OCI-LY3 (cell line): ENCODE measurements at regions not wholly inside any gene's neighbourhood (a gene's known extent, or its start where the extent isn't known, plus 50 kb on each side); places are given as distances from the start of the nearest gene placed in this dataset.

Experiments
- H2AFZ ChIP-seq: fragments of 200-600, 300-600 bp; shearing (Covaris generic); 2 replicates; pipeline ENCODE4 v1.6.0; 2014; ENCODE audit warnings: antibody characterized with exemption, low read depth, low read length
- H3K27ac ChIP-seq: fragments of 200-600, 300-600 bp; sonication (generic); 2 replicates; pipeline ENCODE4 v1.5.1; 2014; ENCODE audit warnings: mild to moderate bottlenecking, low read length, moderate library complexity, mixed read lengths
- H3K27me3 ChIP-seq: fragments of 200-600, 300-600 bp; sonication (generic); 2 replicates; pipeline ENCODE4 v1.6.1; 2014; ENCODE audit warnings: low read depth, low read length, mixed read lengths
- H3K36me3 ChIP-seq: fragments of 200-600, 300-600 bp; sonication (generic); replicated peaks from 2 replicates; pipeline ENCODE3; 2014; ENCODE audit warnings: low read depth, low read length, mixed read lengths
- H3K4me1 ChIP-seq: fragments of 300-600, 200-600 bp; sonication (generic); 2 replicates; pipeline ENCODE4 v1.6.1; 2014; ENCODE audit warnings: low read length, mixed read lengths
- H3K4me2 ChIP-seq: fragments of 200-600, 300-600 bp; sonication (generic); 2 replicates; pipeline ENCODE4 v1.6.1; 2014; ENCODE audit warnings: low read length, mixed read lengths
- H3K4me3 ChIP-seq: fragments of 300-600, 200-600 bp; sonication (generic); 2 replicates; pipeline ENCODE4 v1.5.1; 2014; ENCODE audit warnings: antibody characterized with exemption, mild to moderate bottlenecking, low read length, moderate library complexity
- H3K79me2 ChIP-seq: fragments of 300-600, 200-600 bp; shearing (Covaris generic); 2 replicates; pipeline ENCODE4 v1.6.1; 2014; ENCODE audit warnings: mild to moderate bottlenecking, low read length, mixed read lengths
- H3K9ac ChIP-seq: fragments of 300-600, 200-600 bp; shearing (Covaris generic); 2 replicates; pipeline ENCODE4 v1.6.0; 2014; ENCODE audit warnings: mild to moderate bottlenecking, low read length, moderate library complexity
- H3K9me3 ChIP-seq: fragments of 200-600, 300-600 bp; shearing (Covaris generic); 2 replicates; pipeline ENCODE4 v1.6.1; 2014; ENCODE audit warnings: low read length, mixed read lengths; ENCODE audit not compliant: insufficient read depth
- H4K20me1 ChIP-seq: fragments of 200-600, 300-600 bp; sonication (generic); 2 replicates; pipeline ENCODE4 v1.6.1; 2016; ENCODE audit warnings: low read length, mixed read lengths; ENCODE audit not compliant: insufficient read depth
- CTCF ChIP-seq: fragments of 200-600, 300-600 bp; sonication (generic); IDR thresholded peaks from 2 replicates; pipeline ENCODE4 v1.5.1; 2014; ENCODE audit warnings: antibody characterized with exemption, low read length, low read depth
- EZH2phosphoT487 ChIP-seq: fragments of 200-600 bp; shearing (Covaris generic); IDR thresholded peaks from 2 replicates; pipeline ENCODE4 v1.6.1; 2018; ENCODE audit warnings: antibody characterized with exemption, mixed run types, low read depth

GRCh38 chr4:27364509-27364908 lies 503.9 kb downstream of the STIM2 start:
- Histone ChIP-seq H3K36me3 (no peaks in the 10 kb centered on the region), H3K4me1 (no peaks in the 10 kb centered on the region), H3K4me3 (no peak overlapping the region), H3K9ac (no peak overlapping the region), H3K27ac (no peak overlapping the region), H3K27me3 (peaks cover 3% of the 10 kb centered on the region; the same call in 1 of the 2 replicates), H3K79me2 (no peaks in the 10 kb centered on the region), H3K9me3 (no peaks in the 10 kb centered on the region), H4K20me1 (no peaks in the 10 kb centered on the region), H2AFZ (no peak overlapping the region), H3K4me2 (no peak overlapping the region)
- no peak for TF ChIP-seq EZH2phosphoT487
- no peak for TF ChIP-seq CTCF

GRCh38 chr4:27366104-27366823 lies 505.6 kb downstream of the STIM2 start:
- Histone ChIP-seq H3K9me3 (no peaks in the 10 kb centered on the region), H3K27me3 (no peaks in the 10 kb centered on the region), H3K4me1 (no peaks in the 10 kb centered on the region), H3K27ac (no peak overlapping the region), H3K9ac (no peak overlapping the region), H3K36me3 (no peaks in the 10 kb centered on the region), H3K4me3 (no peak overlapping the region), H2AFZ (no peak overlapping the region), H4K20me1 (no peaks in the 10 kb centered on the region), H3K4me2 (no peak overlapping the region), H3K79me2 (no peaks in the 10 kb centered on the region)
- TF ChIP-seq CTCF (no peak), EZH2phosphoT487 (no peak)

- no peak overlapping the region for H2AFZ ChIP-seq
- H3K9me3 ChIP-seq: no peaks in the 10 kb centered on the region
- H3K4me3 ChIP-seq: no peak overlapping the region
- H3K27ac ChIP-seq: no peak overlapping the region
- H3K4me1 ChIP-seq: no peaks in the 10 kb centered on the region
- no peaks in the 10 kb centered on the region for H3K36me3 ChIP-seq
- no peaks in the 10 kb centered on the region for H3K79me2 ChIP-seq
- no peaks in the 10 kb centered on the region for H4K20me1 ChIP-seq
- no peak for TF ChIP-seq EZH2phosphoT487
- no peak for TF ChIP-seq CTCF
- no peak overlapping the region for H3K9ac ChIP-seq
- H3K4me2 ChIP-seq: no peak overlapping the region
- H3K27me3 ChIP-seq: no peaks in the 10 kb centered on the region
Observed at GRCh38 chr4:27368781-27369180, 508.1 kb downstream of the STIM2 start.

- H3K36me3 ChIP-seq: no peaks in the 10 kb centered on the region
- no peak overlapping the region for H3K27ac ChIP-seq
- no peak overlapping the region for H3K4me2 ChIP-seq
- H3K4me3 ChIP-seq: no peak overlapping the region
- no peaks in the 10 kb centered on the region for H3K27me3 ChIP-seq
- TF ChIP-seq EZH2phosphoT487 (no peak), CTCF (no peak)
- H3K9ac ChIP-seq: no peak overlapping the region
- no peaks in the 10 kb centered on the region for H3K4me1 ChIP-seq
- no peaks in the 10 kb centered on the region for H4K20me1 ChIP-seq
- H3K79me2 ChIP-seq: no peaks in the 10 kb centered on the region
- no peak overlapping the region for H2AFZ ChIP-seq
- H3K9me3 ChIP-seq: no peaks in the 10 kb centered on the region
Observed at GRCh38 chr4:27381815-27382214, 521.2 kb downstream of the STIM2 start.
